Trophoblast cell (in vitro differentiated cells and primary cell): ENCODE measurements at regions not wholly inside any gene's neighbourhood (a gene's known extent, or its start where the extent isn't known, plus 50 kb on each side); places are given as distances from the start of the nearest gene placed in this dataset.

Experiments
- DNase-seq, 2 donors: peaks; one replicate each; pipeline ENCODE4 v3.0.0-alpha.2; 2016
- H2AFZ ChIP-seq: 2 replicates; pipeline ENCODE4 v1.6.1; 2013; ENCODE audit warnings: low read length, moderate library complexity, mild to moderate bottlenecking; ENCODE audit not compliant: insufficient read depth, poor library complexity
- H2AK5ac ChIP-seq: 2 replicates; pipeline ENCODE4 v1.6.1; 2013; ENCODE audit warnings: mild to moderate bottlenecking, low read length
- H2BK120ac ChIP-seq: 2 replicates; pipeline ENCODE4 v1.6.1; 2013; ENCODE audit warnings: low read length, mild to moderate bottlenecking, moderate library complexity; ENCODE audit not compliant: insufficient read depth, poor library complexity
- H2BK12ac ChIP-seq: 2 replicates; pipeline ENCODE4 v1.6.1; 2013; ENCODE audit warnings: mild to moderate bottlenecking, low read length, moderate library complexity
- H2BK5ac ChIP-seq: 2 replicates; pipeline ENCODE4 v1.6.1; 2013; ENCODE audit warnings: low read length, low read depth, moderate library complexity, mild to moderate bottlenecking; ENCODE audit not compliant: poor library complexity
- H3K14ac ChIP-seq: 2 replicates; pipeline ENCODE4 v1.6.1; 2013; ENCODE audit warnings: mild to moderate bottlenecking, low read length
- H3K18ac ChIP-seq: 2 replicates; pipeline ENCODE4 v1.6.1; 2013; ENCODE audit warnings: mild to moderate bottlenecking, low read length
- H3K23ac ChIP-seq: 2 replicates; pipeline ENCODE4 v1.6.1; 2013; ENCODE audit warnings: low read length
- H3K27ac ChIP-seq: 2 replicates; pipeline ENCODE4 v1.5.1; 2013; ENCODE audit warnings: low read depth, mild to moderate bottlenecking, inconsistent platforms, low read length, moderate library complexity
- H3K27me3 ChIP-seq: 2 replicates; pipeline ENCODE4 v1.6.1; 2013; ENCODE audit warnings: inconsistent platforms, mild to moderate bottlenecking, low read length, moderate library complexity; ENCODE audit not compliant: insufficient read depth
- H3K36me3 ChIP-seq, 2 experiments: 1 replicate in 1 of 2; 2 replicates in 1 of 2; pipeline ENCODE4 v1.6.1; 2013; ENCODE audit warnings: low read length in 2 of 2, mild to moderate bottlenecking in 2 of 2, moderate library complexity in 1 of 2; ENCODE audit not compliant: insufficient read depth in 2 of 2, control insufficient read depth in 1 of 2
- H3K4ac ChIP-seq: 2 replicates; pipeline ENCODE4 v1.6.1; 2013; ENCODE audit warnings: low read depth, mild to moderate bottlenecking, low read length, moderate library complexity
- H3K4me1 ChIP-seq, 2 experiments: 1 replicate in 1 of 2; 2 replicates in 1 of 2; pipeline ENCODE4 v1.6.1; 2013; ENCODE audit warnings: low read length in 2 of 2, mild to moderate bottlenecking in 2 of 2, moderate library complexity in 1 of 2; ENCODE audit not compliant: insufficient read depth in 2 of 2, control insufficient read depth in 1 of 2
- H3K4me2 ChIP-seq: 2 replicates; pipeline ENCODE4 v1.6.1; 2013; ENCODE audit warnings: inconsistent platforms, mild to moderate bottlenecking, low read length, moderate library complexity
- H3K4me3 ChIP-seq: 2 replicates; pipeline ENCODE4 v1.5.1; 2013; ENCODE audit warnings: mild to moderate bottlenecking, low read depth, low read length, inconsistent platforms
- H3K79me1 ChIP-seq: one replicate; pipeline ENCODE4 v1.6.1; 2013; ENCODE audit warnings: low read length
- H3K79me2 ChIP-seq: 2 replicates; pipeline ENCODE4 v1.6.1; 2013; ENCODE audit warnings: low read length, mild to moderate bottlenecking; ENCODE audit not compliant: control insufficient read depth, insufficient read depth, poor library complexity
- H3K9ac ChIP-seq: 2 replicates; pipeline ENCODE4 v1.6.1; 2013; ENCODE audit warnings: mild to moderate bottlenecking, low read length
- H3K9me3 ChIP-seq: 2 replicates; pipeline ENCODE4 v1.6.1; 2013; ENCODE audit warnings: low read depth, mild to moderate bottlenecking, control low read depth, inconsistent platforms, low read length; ENCODE audit not compliant: insufficient read depth
- H4K12ac ChIP-seq: 2 replicates; pipeline ENCODE4 v1.6.1; 2013; ENCODE audit warnings: low read depth, mild to moderate bottlenecking, low read length, moderate library complexity
- H4K8ac ChIP-seq: 2 replicates; pipeline ENCODE4 v1.6.1; 2013; ENCODE audit warnings: low read depth, mild to moderate bottlenecking, low read length, moderate library complexity
- H4K91ac ChIP-seq: one replicate; pipeline ENCODE4 v1.6.1; 2013; ENCODE audit warnings: low read depth, mild to moderate bottlenecking, low read length, moderate library complexity
- WGBS: extraction: QIAGEN DNeasy Blood & Tissue Kit; methylation state at CpG from one replicate; pipeline ENCODE4 v1.1.7; 2013; ENCODE audit warnings: missing lambda C conversion rate; ENCODE audit not compliant: insufficient read length, insufficient coverage; ENCODE audit errors: extremely low coverage; 5-methylcytosine and 5-hydroxymethylcytosine counted together

DNA sequence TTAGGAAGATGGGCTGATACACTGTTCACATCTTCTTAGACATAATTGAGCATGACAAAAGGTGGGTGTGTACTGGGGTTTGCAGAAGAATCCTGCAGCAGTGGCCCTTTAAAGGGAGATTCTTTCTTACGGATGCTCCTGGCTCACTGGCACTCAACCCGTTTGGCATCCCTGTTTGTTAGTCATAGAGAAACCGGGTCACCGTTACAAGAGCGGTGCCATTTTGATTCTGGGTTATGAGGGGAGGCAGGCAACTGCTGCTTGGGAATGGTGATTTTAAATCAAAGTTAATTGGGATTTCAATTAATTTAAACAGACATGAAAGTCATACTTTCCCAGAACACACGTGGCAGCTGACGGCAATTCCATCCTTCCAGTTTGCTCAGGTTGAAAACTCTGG lies 245.8 kb downstream of the AACS start:
- Histone ChIP-seq H4K91ac (no peak overlapping the region), H2BK120ac (no peak overlapping the region), H3K4ac (no peak overlapping the region), H2BK5ac (no peak overlapping the region), H3K23ac (no peak overlapping the region), H3K14ac (no peak overlapping the region), H2AK5ac (no peak overlapping the region), H3K4me3 (no peak overlapping the region), H3K4me1 (peaks cover 8 to 13% of the 10 kb centered on the region in 2 experiments), H3K79me2 (no peaks in the 10 kb centered on the region), H3K4me2 (no peak overlapping the region), H3K9ac (no peak overlapping the region), H2AFZ (no peak overlapping the region), H3K36me3 (no peaks in the 10 kb centered on the region), H3K79me1 (no peaks in the 10 kb centered on the region), H3K9me3 (no peaks in the 10 kb centered on the region), H2BK12ac (no peak overlapping the region), H3K27ac (no peak overlapping the region), H3K27me3 (no peaks in the 10 kb centered on the region), H3K18ac (no peak overlapping the region), H4K12ac (no peak overlapping the region), H4K8ac (no peak overlapping the region)
- WGBS: no CpG with 5 or more reads among the region's 7 CpGs
- no peak for DNase-seq

DNA sequence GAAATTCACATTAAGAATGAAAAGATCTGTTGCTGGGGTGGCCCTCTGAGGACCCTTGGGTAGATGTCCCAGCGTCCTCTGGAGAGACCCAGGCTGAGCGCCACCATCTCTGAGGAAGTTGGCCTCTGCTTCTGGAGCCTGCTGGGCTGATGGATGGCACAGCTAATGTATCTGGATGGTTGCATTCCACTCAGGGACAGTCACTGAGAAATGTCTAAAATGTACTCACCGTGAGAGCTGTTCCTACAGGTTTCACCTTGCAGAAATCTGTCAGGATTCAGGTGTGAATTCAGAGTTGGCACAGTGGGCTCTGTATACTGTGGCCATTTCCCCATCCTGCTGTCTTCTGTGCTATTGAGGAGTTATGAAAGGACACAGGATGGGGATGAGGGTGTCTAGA lies 247.2 kb downstream of the AACS start:
- H3K4me3 ChIP-seq: no peak overlapping the region
- H4K8ac ChIP-seq: no peak overlapping the region
- no peak overlapping the region for H4K12ac ChIP-seq
- no peaks in the 10 kb centered on the region for H3K27me3 ChIP-seq
- DNase-seq: no peak
- H3K14ac ChIP-seq: no peak overlapping the region
- no peak overlapping the region for H3K27ac ChIP-seq
- no peak overlapping the region for H4K91ac ChIP-seq
- H3K9me3 ChIP-seq: peaks cover 2% of the 10 kb centered on the region
- H2AK5ac ChIP-seq: no peak overlapping the region
- H2BK12ac ChIP-seq: no peak overlapping the region
- no peak overlapping the region for H3K4ac ChIP-seq
- H3K23ac ChIP-seq: no peak overlapping the region
- no peak overlapping the region for H3K18ac ChIP-seq
- no peak overlapping the region for H2BK120ac ChIP-seq
- H3K9ac ChIP-seq: no peak overlapping the region
- H3K4me2 ChIP-seq: no peak overlapping the region
- WGBS: no CpG with 5 or more reads among the region's 3 CpGs
- no peaks in the 10 kb centered on the region for H3K79me1 ChIP-seq
- no peak overlapping the region for H2BK5ac ChIP-seq
- H2AFZ ChIP-seq: no peak overlapping the region
- no peaks in the 10 kb centered on the region for H3K36me3 ChIP-seq
- H3K79me2 ChIP-seq: no peaks in the 10 kb centered on the region
- H3K4me1 ChIP-seq: peaks cover 8 to 13% of the 10 kb centered on the region in 2 experiments

DNA sequence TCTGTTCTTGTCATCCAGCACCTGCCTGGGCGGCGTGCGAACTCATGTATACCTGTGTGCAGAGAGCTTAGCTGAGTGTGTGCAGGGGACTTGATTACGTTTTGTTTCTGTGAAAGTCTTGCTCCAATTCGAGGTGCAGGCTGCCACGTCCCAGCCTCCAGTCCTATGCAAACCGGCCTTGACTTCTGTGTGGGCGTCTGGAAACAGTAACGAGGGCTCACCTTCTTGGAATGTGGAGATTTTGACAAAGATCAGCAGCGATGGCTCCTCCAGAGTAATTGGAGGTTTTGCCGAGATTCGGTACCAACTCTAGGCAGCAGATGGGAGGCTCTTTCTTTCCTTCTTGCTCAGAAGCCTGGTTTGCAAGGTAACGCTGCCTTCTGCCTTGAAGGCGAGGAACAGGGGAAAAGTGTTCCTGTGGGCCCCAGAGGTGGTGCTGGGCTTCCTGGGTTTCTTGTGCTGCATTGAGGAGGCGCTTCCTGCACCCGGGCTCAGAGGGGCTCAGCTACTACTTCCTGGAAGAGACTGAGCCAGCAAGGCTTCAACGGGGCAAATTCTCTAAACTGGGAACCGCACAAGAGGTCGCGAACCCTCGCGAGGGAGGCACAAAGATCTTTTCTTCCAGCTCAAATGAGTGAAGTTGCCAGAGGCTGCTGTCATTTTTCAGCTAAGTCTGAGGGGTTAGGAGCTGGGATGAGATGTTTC lies 249.0 kb downstream of the AACS start:
- no peak overlapping the region for H3K18ac ChIP-seq
- H3K79me1 ChIP-seq: no peaks in the 10 kb centered on the region
- no peak overlapping the region for H2AK5ac ChIP-seq
- no peak overlapping the region for H3K14ac ChIP-seq
- WGBS: no CpG with 5 or more reads among the region's 22 CpGs
- H3K23ac ChIP-seq: no peak overlapping the region
- no peak overlapping the region for H4K8ac ChIP-seq
- H3K9ac ChIP-seq: no peak overlapping the region
- no peak overlapping the region for H4K91ac ChIP-seq
- no peak overlapping the region for H4K12ac ChIP-seq
- H3K4me2 ChIP-seq: peak overlapping the region; percentile 14
- H3K27ac ChIP-seq: no peak overlapping the region
- peaks cover 8 to 13% of the 10 kb centered on the region in 2 experiments for H3K4me1 ChIP-seq
- no peak overlapping the region for H3K4ac ChIP-seq
- no peaks in the 10 kb centered on the region for H3K27me3 ChIP-seq
- no peak overlapping the region for H2BK12ac ChIP-seq
- no peaks in the 10 kb centered on the region for H3K36me3 ChIP-seq
- H2AFZ ChIP-seq: no peak overlapping the region
- no peak for DNase-seq
- no peak overlapping the region for H2BK5ac ChIP-seq
- H2BK120ac ChIP-seq: no peak overlapping the region
- no peak overlapping the region for H3K4me3 ChIP-seq
- no peaks in the 10 kb centered on the region for H3K79me2 ChIP-seq
- peaks cover 2% of the 10 kb centered on the region for H3K9me3 ChIP-seq

DNA sequence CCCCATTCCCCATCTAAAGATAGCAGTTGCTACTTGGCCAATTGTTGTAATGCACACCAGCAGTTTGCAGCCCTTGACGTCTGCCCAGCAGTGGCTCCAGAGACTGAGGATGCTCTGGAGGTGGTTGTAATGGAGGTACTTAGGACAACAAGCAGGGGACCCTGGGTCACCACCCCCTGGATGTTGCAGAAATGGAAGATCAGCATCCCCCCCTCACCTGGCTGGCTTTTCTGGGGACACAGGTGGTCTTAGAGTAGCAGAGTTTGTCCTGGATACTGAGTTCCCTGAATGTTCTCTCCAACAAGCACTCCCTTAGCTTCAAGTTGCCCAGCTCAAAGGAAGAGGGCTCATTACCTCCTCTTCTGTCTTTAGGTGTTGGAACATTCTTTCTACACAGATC lies 250.5 kb downstream of the AACS start:
- Histone ChIP-seq H3K27ac (no peak overlapping the region), H3K36me3 (no peaks in the 10 kb centered on the region), H3K14ac (no peak overlapping the region), H3K9ac (no peak overlapping the region), H4K8ac (no peak overlapping the region), H2AK5ac (no peak overlapping the region), H3K79me2 (no peaks in the 10 kb centered on the region), H3K4ac (no peak overlapping the region), H4K12ac (no peak overlapping the region), H2BK120ac (no peak overlapping the region), H3K9me3 (peaks cover 2% of the 10 kb centered on the region), H2AFZ (no peak overlapping the region), H2BK5ac (no peak overlapping the region), H3K27me3 (no peaks in the 10 kb centered on the region), H3K23ac (no peak overlapping the region), H3K4me1 (peaks cover 8 to 13% of the 10 kb centered on the region in 2 experiments), H4K91ac (no peak overlapping the region), H2BK12ac (no peak overlapping the region), H3K4me3 (no peak overlapping the region), H3K18ac (no peak overlapping the region), H3K4me2 (no peak overlapping the region), H3K79me1 (no peaks in the 10 kb centered on the region)
- WGBS: no CpG with 5 or more reads among the region's 1 CpG
- DNase-seq: no peak
